GM20000 (cell line): ENCODE measurements at regions not wholly inside any gene's neighbourhood (a gene's known extent, or its start where the extent isn't known, plus 50 kb on each side); places are given as distances from the start of the nearest gene placed in this dataset.

Experiments used
- DNase-seq: peaks from one replicate; pipeline ENCODE4 v3.0.0; 2012; ENCODE audit warnings: low spot score
- CTCF ChIP-seq: IDR thresholded peaks from 2 replicates; pipeline ENCODE4 v1.5.1; 2012; ENCODE audit warnings: mild to moderate bottlenecking, control low read depth; ENCODE audit errors: extremely low read depth, missing control alignments

- no peak for TF ChIP-seq CTCF
- no peak for DNase-seq
Observed at GRCh38 chr11:19448651-19449050, 207.9 kb upstream of the E2F8 start.

GRCh38 chr11:19447150-19447566 lies 206.4 kb upstream of the E2F8 start:
- no peak for DNase-seq
- TF ChIP-seq CTCF, result no peak

- TF ChIP-seq CTCF, result no peak
- DNase-seq, result no peak
Observed at GRCh38 chr11:19445771-19446170, 205.0 kb upstream of the E2F8 start.

- TF ChIP-seq CTCF, result no peak
- DNase-seq, result no peak
Observed at GRCh38 chr11:19444231-19444630, 203.5 kb upstream of the E2F8 start.

GRCh38 chr11:19442554-19442910 lies 201.8 kb upstream of the E2F8 start:
- TF ChIP-seq CTCF, result no peak
- DNase-seq, result no peak

- DNase-seq, result peak; percentile 78
- no peak for TF ChIP-seq CTCF
Observed at GRCh38 chr11:19441752-19442553, 201.2 kb upstream of the E2F8 start.

GRCh38 chr11:19441288-19441687 lies 200.5 kb upstream of the E2F8 start:
- no peak for TF ChIP-seq CTCF
- no peak for DNase-seq
